ENCODE measurements at regions not wholly inside any gene's neighbourhood (a gene's known extent, or its start where the extent isn't known, plus 50 kb on each side); places are given as distances from the start of the nearest gene placed in this dataset.

GRCh38 chr2:17056236-17056635, 390.6 kb upstream of the CYRIA start:
- no peaks in the 10 kb centered on the region for H3K9me3 ChIP-seq (ENCODE audit: control insufficient read depth, low read depth, low read length)
- H2BK120ac ChIP-seq (ENCODE audit: low read depth, low read length, poor library complexity, severe bottlenecking) = no peak overlapping the region
- no peak overlapping the region for H3K14ac ChIP-seq (ENCODE audit: insufficient read depth, low read length)
- H3T11ph ChIP-seq (ENCODE audit: low read length) = no peak overlapping the region
- no peak overlapping the region for H2BK5ac ChIP-seq (ENCODE audit: insufficient read length, low read length)
- WGBS (ENCODE audit: extremely low coverage, insufficient read length, low lambda C conversion rate) = no CpG with 5 or more reads among the region's 4 CpGs
- no peaks in the 10 kb centered on the region for H3K79me2 ChIP-seq (ENCODE audit: insufficient read depth, low read length)
- Mint-ChIP-seq H3K36me3 (ENCODE audit: insufficient read depth in 1 of 3, low read depth in 3 of 3) (no peaks in the 10 kb centered on the region), H3K27ac (no peak overlapping the region; a peak in 1 of 7 replicates), H3K27me3 (ENCODE audit: low read depth) (no peaks in the 10 kb centered on the region; the same call in 1 of the 2 replicates), H3K4me3 (no peak overlapping the region), H3K9me3 (no peaks in the 10 kb centered on the region), H3K4me1 (peaks cover 41 to 48% of the 10 kb centered on the region in 2 experiments)
- no peaks in the 10 kb centered on the region for H4K20me1 ChIP-seq (ENCODE audit: control insufficient read depth, insufficient read depth, insufficient read length)
- H3K56ac ChIP-seq (ENCODE audit: insufficient read length, low read depth, low read length) = no peak overlapping the region
- no peak overlapping the region for H2AFZ ChIP-seq (ENCODE audit: low read length)
- no peak overlapping the region for H3K4ac ChIP-seq (ENCODE audit: low read depth, low read length)
- H2AK5ac ChIP-seq (ENCODE audit: insufficient read length, low read length) = no peak overlapping the region
- no peaks in the 10 kb centered on the region for H3K23me2 ChIP-seq (ENCODE audit: insufficient read length, low read depth, low read length, poor library complexity, severe bottlenecking)
- no peaks in the 10 kb centered on the region for H3K27me3 ChIP-seq (ENCODE audit: insufficient read depth, low read length)
- H3K79me1 ChIP-seq (ENCODE audit: insufficient read depth, low read depth, low read length, poor library complexity, severe bottlenecking) = no peaks in the 10 kb centered on the region
- H4K8ac ChIP-seq (replicated peaks; ENCODE audit: insufficient read length, low read depth, low read length) = no peak overlapping the region
- H2BK20ac ChIP-seq (ENCODE audit: low read depth, low read length, poor library complexity, severe bottlenecking) = no peak overlapping the region
- no peak overlapping the region for H4K5ac ChIP-seq (ENCODE audit: insufficient read length, low read depth, low read length)
- peaks cover 12% of the 10 kb centered on the region for H3K4me1 ChIP-seq (ENCODE audit: insufficient read depth, low read length)
- H4K91ac ChIP-seq (ENCODE audit: insufficient read length, low read depth, low read length) = no peak overlapping the region
- no peak overlapping the region for H3K18ac ChIP-seq (ENCODE audit: insufficient read length, low read depth, low read length)
- H3K4me2 ChIP-seq (ENCODE audit: insufficient read depth, insufficient read length, low read length) = no peak overlapping the region
- no peak overlapping the region for H2BK15ac ChIP-seq (ENCODE audit: low read depth, low read length)
- no peak for DNase-seq
- H2BK12ac ChIP-seq (ENCODE audit: insufficient read length, low read depth, low read length) = no peak overlapping the region
- TF ChIP-seq CTCF (conservative IDR thresholded peaks at IDR 0.05) = no peak
- H3K9ac ChIP-seq (ENCODE audit: extremely low read depth, insufficient read length, low read length) = no peak overlapping the region
- no peak overlapping the region for H3K23ac ChIP-seq (ENCODE audit: insufficient read length, low read depth, low read length)
- no peak overlapping the region for H3K27ac ChIP-seq (ENCODE audit: insufficient read length, low read depth, low read length)

All from H9 (cell line).